ENCODE measurements at regions not wholly inside any gene's neighbourhood (a gene's known extent, or its start where the extent isn't known, plus 50 kb on each side); places are given as distances from the start of the nearest gene placed in this dataset.
A peak's percentile ranks its signal among the peaks of the same experiment; 100 is the strongest.

DNA sequence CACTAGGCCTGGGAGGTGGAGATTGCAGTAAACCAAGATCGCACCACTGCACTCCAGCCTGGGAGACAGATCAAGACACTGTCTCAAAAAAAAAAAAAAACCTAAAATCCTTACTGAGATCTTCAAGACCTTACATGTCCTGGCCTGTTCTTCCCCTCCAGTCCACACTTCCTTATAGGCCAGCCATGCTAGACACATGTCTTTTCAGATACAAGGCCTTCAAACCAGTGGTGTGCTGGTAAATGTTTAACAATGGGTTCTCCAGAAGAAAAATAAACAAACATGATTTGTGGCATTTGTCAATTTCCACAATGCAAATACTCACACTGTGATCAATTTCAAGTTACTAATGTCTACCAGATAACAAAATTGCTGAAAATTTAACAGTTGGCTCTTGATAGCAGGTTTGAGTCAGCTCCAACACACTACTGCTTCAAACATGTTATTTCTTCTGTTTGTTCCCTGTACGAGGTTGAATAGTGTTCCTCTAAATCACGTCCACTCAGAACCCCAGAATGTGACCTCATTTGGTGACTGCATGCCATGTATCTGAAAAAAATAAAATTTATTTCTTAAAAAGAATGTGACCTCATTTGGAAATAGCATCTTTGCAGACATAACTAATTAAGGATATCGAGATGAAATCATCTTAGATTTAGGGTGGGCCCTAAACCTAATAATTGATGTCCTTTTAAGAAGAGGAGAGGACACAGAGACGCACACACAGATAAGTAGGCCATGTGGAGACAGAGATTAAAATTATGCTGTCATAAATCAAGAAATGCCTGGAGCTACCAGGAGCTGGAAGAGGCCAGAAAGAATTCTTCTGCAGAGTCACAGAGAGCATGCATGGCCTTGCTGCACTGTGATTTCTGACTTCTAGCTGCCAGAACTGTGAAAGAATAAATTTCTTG lies 144.4 kb downstream of the ZNF674 start:
- Histone ChIP-seq H3K27me3 (no peaks in the 10 kb centered on the region), H3K4me3 (no peak overlapping the region), H3K4me1 (no peaks in the 10 kb centered on the region), H3K9me3 (no peaks in the 10 kb centered on the region), H3K36me3 (no peaks in the 10 kb centered on the region), H3K27ac (no peak overlapping the region)
- TF ChIP-seq CTCF (IDR thresholded peaks at IDR 0.05) (no peak), POLR2A (IDR thresholded peaks at IDR 0.05) (no peak)
- intact Hi-C loops (cut with DNase I; ENCODE audit: low total_unique reads): no loop called here
- DNase-seq: no peak

GRCh38 chrX:46398874-46399273 lies 146.3 kb downstream of the ZNF674 start:
- Histone ChIP-seq H3K4me3 (no peak overlapping the region), H3K36me3 (no peaks in the 10 kb centered on the region), H3K4me1 (no peaks in the 10 kb centered on the region), H3K27me3 (no peaks in the 10 kb centered on the region), H3K27ac (no peak overlapping the region), H3K9me3 (no peaks in the 10 kb centered on the region)
- DNase-seq: no peak
- intact Hi-C loops (cut with DNase I; ENCODE audit: low total_unique reads): no loop called here
- TF ChIP-seq POLR2A (IDR thresholded peaks at IDR 0.05): no peak
- no peak for TF ChIP-seq CTCF (IDR thresholded peaks at IDR 0.05)

DNA sequence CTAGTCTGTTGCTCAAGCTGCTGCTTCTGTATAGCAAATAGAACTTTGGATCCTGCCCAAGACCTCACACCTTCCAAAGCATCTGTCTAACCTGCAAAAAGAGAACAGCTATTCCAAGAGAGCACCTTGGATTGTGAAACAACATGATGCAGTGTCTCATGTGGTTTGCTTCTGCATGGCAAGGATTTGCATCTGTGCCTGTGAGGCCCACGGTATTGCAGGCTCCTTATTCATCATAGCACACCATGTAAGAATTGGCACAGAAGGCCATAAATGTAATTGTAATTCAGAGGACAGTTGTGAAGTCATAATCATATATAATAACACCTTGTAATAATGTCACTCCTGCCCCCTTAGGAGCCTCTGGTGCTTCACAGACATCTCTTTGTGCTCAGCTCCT lies 147.1 kb downstream of the ZNF674 start:
- no peaks in the 10 kb centered on the region for H3K9me3 ChIP-seq
- intact Hi-C loops (cut with DNase I; ENCODE audit: low total_unique reads): no loop called here
- H3K4me1 ChIP-seq: no peaks in the 10 kb centered on the region
- TF ChIP-seq CTCF (IDR thresholded peaks at IDR 0.05): no peak
- no peak for TF ChIP-seq POLR2A (IDR thresholded peaks at IDR 0.05)
- no peak overlapping the region for H3K27ac ChIP-seq
- no peaks in the 10 kb centered on the region for H3K36me3 ChIP-seq
- DNase-seq: no peak
- H3K27me3 ChIP-seq: no peaks in the 10 kb centered on the region
- H3K4me3 ChIP-seq: no peak overlapping the region

DNA sequence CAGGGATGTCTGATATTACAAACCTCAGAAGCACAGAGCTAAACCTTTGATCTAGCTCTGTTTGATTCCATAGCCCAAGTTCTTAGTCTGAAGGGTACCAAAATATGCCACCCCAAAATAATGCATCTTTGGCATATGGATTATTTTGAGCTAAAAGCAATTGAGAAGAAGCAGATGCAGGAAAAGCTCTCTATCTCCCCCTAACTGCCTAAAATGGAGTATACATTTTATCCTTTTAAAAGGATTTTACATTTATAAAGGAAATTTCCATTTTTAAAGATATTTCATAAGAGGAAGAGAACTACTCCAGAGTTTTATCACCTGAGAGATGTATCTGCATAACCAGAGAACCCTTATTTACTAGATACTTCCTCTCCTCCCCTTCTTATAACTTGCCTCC lies 158.7 kb downstream of the ZNF674 start:
- Histone ChIP-seq H3K4me3 (no peak overlapping the region), H3K4me1 (no peaks in the 10 kb centered on the region), H3K9me3 (no peaks in the 10 kb centered on the region), H3K27me3 (no peaks in the 10 kb centered on the region), H3K27ac (no peak overlapping the region), H3K36me3 (no peaks in the 10 kb centered on the region)
- no peak for DNase-seq
- intact Hi-C loops (cut with DNase I; ENCODE audit: low total_unique reads): no loop called here
- TF ChIP-seq POLR2A (IDR thresholded peaks at IDR 0.05) (no peak), CTCF (IDR thresholded peaks at IDR 0.05) (peak in 1 of 4 experiments; percentile 7)

DNA sequence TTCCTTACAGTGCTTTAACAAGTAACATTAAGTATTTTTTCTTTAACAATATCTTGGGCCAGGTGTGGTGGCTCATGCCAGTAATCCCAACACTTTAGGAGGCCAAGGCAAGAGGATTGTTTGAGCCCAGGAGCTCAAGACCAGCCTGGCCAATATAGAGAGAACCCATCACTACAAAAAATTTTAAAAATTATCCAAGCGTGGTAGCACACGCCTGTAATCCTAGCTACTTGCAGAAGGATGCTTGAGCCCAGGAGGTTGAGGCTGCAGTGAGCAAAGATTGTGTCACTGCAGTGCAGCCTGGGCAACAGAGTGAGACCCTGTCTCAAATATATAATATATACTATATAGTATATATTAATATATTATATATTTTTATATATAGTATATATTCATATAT lies 162.2 kb downstream of the ZNF674 start:
- H3K4me3 ChIP-seq: no peak overlapping the region

More for the DNA sequence above, 162.2 kb downstream of the ZNF674 start:
- intact Hi-C loops (cut with DNase I; ENCODE audit: low total_unique reads): no loop called here
- Histone ChIP-seq H3K27ac (no peak overlapping the region), H3K4me1 (no peaks in the 10 kb centered on the region), H3K9me3 (no peaks in the 10 kb centered on the region), H3K27me3 (no peaks in the 10 kb centered on the region), H3K36me3 (no peaks in the 10 kb centered on the region)
- TF ChIP-seq CTCF (IDR thresholded peaks at IDR 0.05) (no peak), POLR2A (IDR thresholded peaks at IDR 0.05) (no peak)
- DNase-seq: no peak
